Heart left ventricle (tissue), 13 donors: ENCODE measurements at regions not wholly inside any gene's neighbourhood (a gene's known extent, or its start where the extent isn't known, plus 50 kb on each side); places are given as distances from the start of the nearest gene placed in this dataset.

Experiments
- CTCF ChIP-seq, 12 donors: fragments of 200-600 bp; sonication (generic) in 4 of 12; IDR thresholded peaks; one replicate each; pipeline versions ENCODE4 v1.5.0 to v1.8.0; 2018 to 2022; ENCODE audit warnings: antibody characterized with exemption in 12 of 12, mild to moderate bottlenecking in 5 of 12
- POLR2A ChIP-seq, 2 donors: fragments of 450-650 bp; IDR thresholded peaks; one replicate each; pipeline ENCODE4 v1.6.1; 2017; ENCODE audit warnings: antibody characterized with exemption in 2 of 2, mild to moderate bottlenecking in 2 of 2, moderate library complexity in 2 of 2
- donor health status: ischemic (EF 13 %, LVEDD 7.1; RV severe dilation, severe dysfunction).
- donor health status: DM: no; HTN: yes; CAD: no.
- donor health status: DM: no; HTN: no; CAD: no.
- donor health status: ischemic (EF 25% LVEDD 6.9; RV normal size, moderate dysfunction).
- donor health status: ischemic (EF 25% LVEDD 5.7; RV mildly dilated, moderate dysfunction).
- donor health status: ischemic (EF 35%, LVEDD 5.7; RV mildly dilated, moderate dysfunction).
- donor health status: nonischemic (EF 11% LVEDD 7.7; RV severe dilation, severe dysfunction).
- donor health status: DM: yes; HTN: yes; CAD: no.
- donor health status: PGD.
- donor health status: ischemic (EF 29% LVEDD 5.4; RV normal size, mild dysfunction).
- donor health status: nonischemic (EF 23%, LVEDD 6.1; RV moderate dilation, normal function).

GRCh38 chr4:189001283-189001970 lies 862.2 kb downstream of the TRIML1 start:
- TF ChIP-seq CTCF (IDR thresholded peaks at IDR 0.05), result no peak
- TF ChIP-seq POLR2A (IDR thresholded peaks at IDR 0.05), result no peak
